ENCODE measurements at regions not wholly inside any gene's neighbourhood (a gene's known extent, or its start where the extent isn't known, plus 50 kb on each side); places are given as distances from the start of the nearest gene placed in this dataset.
A peak's percentile ranks its signal among the peaks of the same experiment; 100 is the strongest.

DNA sequence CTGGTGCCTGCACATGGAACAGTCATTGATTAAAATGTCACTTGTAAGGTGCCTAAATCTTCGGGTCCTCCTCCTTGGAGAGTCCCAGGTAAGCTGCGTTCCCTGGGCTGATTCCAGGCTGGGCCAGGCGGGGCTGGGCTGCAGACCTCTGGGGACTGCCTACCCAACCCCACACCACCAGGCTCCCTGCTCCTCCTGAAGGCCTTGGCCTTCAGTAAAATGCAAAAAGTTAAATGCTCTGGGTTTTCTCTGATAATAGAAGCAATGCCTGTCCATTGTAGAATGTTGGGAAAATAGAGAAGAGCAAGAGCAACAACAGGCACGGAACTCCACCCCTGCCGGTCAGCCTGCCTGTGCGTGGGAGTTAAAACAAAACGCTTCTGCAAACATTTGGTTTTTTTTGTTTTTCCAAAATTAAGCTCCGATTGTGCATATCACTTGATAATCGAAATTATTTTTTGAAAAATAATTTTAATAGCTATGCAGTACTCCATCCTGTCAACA lies 363.9 kb downstream of the SEC14L1 start:
- no peak for DNase-seq (ENCODE audit: low spot score)

DNA sequence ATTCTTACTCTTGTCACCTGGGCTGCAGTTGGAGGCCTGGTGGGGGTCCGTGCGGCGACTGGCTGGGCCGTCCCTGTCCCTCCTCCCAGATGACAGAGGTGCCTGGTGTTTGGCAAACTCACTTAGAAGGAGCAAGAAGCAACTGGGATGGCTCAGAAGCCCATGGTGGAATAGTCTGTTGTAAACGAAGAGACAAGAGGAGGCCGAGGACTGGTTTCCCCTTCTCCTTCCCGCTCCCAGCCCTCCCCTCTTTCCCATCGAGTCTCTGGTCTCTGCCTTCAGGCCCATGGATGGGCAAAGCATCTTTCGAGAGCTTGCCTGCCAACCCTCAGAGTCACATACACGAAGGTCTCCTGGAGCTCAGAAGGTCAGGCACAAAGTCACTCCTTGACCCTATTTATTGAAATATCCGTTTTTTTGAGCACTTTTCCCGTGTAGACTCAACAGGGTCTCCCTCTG lies 364.4 kb downstream of the SEC14L1 start:
- no peak for DNase-seq (ENCODE audit: low spot score)

DNA sequence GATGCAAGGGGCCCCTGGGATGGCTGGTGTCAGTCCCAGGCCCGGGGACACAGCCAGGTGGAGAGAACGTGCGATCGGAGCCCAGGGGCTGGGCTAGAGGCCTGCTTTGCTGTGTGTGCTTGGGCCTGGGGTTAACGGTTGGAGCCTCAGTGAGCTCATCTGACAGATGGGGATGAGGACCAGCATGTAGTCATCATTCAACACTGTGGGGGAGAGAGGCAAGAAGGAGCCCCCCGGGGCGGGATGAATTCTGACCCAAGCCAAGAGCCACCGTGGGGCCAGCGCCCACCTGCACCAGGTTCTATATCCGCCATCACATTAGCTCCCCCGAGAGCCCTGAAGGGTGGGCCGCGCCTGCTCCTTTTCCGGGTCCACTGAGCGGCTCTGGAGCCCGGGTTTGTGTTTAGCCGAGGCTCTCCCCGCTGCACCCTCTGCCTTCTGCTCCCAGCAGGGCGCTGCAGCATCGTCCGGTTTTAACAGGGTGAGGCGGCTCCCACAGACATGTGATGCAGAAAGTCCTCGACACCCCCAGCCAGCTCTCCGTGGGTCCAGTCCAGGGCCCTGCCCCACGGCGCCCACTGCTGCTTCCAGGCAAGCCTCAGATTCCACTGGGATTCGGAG lies 365.7 kb downstream of the SEC14L1 start:
- peak; percentile 11 for DNase-seq (ENCODE audit: low spot score)

DNA sequence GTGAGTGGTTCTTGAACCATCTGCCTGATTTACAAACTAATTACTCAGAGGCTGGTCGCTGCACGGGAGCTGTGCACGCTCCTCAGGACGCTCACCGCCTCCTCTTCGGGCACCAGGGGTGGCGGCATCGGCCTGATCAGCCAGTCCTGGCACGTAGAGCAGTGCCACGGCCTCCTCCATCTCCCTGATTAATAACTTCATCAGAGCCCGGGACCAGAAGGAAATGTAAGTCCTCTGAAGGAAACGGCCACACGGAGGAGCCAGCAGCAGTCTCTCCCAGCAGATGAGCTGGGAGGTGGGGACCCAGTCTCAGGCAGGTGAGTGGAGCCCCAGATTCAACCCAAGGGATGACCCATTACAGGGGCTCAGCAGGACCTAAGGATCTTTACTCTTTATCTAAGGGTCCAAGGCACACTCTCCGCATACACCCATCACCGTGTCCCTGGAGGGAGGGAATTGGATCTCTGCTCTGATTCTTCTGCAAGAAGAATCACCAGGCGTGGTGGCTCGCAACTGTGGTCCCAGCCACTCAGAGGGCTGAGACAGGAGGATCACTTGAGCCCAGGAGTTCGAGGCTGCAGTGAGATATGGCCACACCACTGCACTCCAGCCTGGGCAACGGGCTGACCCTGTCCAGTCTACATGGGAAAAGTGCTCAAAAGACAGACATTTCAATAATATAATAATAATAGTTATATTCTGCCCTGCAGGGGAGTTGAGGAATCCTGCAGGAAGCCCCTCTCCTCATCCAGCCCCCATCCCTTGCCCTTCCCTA lies 366.5 kb downstream of the SEC14L1 start:
- DNase-seq (ENCODE audit: low spot score), result peak; percentile 25

GRCh38 chr17:77508047-77508715 lies 367.4 kb downstream of the SEC14L1 start:
- peak; percentile 4 for DNase-seq (ENCODE audit: low spot score)

- DNase-seq (ENCODE audit: low spot score), result no peak
Measured at GRCh38 chr17:77509089-77509488, 368.3 kb downstream of the SEC14L1 start.

DNA sequence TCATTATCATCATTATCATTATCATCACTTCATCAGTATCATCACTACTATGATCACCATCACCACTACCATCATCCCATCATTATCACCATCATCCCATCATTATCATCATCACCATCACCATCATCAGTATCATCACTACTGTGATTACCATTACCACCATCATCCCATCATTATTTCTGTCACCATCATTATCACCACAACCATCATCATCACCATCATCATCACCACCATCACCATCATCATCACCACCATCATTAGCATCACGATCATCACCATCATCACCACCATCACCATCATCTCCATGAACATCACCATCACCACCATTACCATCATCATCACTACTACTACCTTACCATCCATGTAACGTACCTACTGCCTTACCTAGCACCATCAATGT lies 368.8 kb downstream of the SEC14L1 start:
- no peak for DNase-seq (ENCODE audit: low spot score)

DNA sequence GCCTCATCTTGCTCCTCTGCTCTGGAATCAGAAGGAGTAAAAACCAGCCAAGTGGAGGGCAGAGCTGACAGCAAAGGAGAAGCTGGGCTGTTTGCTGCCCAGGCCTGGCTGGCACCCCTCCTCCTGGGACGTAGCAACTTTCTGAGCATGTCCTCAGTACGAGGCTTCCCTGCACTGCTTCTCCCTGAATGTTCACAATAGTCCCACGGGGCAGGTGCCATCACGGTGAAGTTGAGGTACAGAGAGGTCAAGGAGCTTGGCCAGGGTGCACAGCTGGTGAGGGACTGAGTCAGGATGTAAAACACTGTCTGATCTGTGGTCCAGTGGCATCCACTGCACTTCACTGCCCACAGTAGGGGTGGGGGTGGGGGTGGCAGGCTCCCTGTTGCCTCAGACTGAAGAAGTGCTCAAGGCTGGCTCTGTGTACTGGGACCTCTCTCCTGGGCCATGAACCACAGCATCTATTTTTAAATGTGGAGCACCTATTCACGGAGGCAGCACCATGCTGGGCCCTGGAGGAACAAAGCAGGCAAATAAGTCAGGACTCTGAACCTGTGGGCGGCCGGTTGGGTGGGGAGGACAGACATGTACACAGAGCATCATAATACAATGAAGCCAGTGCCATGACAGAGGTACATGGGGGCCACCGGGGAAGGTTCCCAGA lies 369.5 kb downstream of the SEC14L1 start:
- DNase-seq (ENCODE audit: low spot score), result no peak

GRCh38 chr17:77511514-77512061 lies 370.8 kb downstream of the SEC14L1 start:
- no peak for DNase-seq (ENCODE audit: low spot score)

GRCh38 chr17:77512062-77512946 lies 371.5 kb downstream of the SEC14L1 start:
- no peak for DNase-seq (ENCODE audit: low spot score)

GRCh38 chr17:77513045-77513444 lies 372.3 kb downstream of the SEC14L1 start:
- no peak for DNase-seq (ENCODE audit: low spot score)

DNA sequence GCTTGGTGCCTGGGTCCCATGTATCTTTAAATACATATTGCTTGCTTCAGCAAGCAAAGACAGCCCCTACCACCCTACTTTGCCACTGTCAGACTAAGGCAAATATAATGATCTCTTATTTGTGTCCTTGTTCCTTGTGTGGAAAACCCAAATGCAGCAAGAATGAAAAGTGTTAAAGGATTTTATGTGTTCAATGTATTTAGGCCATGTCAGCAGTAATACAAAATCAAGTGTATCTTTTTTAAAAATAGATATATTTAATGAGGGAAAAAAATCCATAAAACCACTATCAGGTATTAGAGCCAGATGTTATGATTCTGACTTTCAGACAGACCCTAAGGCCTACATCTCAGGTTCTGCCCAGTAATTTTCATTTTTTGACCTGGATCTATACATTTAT lies 374.5 kb downstream of the SEC14L1 start:
- DNase-seq (ENCODE audit: low spot score), result no peak

DNA sequence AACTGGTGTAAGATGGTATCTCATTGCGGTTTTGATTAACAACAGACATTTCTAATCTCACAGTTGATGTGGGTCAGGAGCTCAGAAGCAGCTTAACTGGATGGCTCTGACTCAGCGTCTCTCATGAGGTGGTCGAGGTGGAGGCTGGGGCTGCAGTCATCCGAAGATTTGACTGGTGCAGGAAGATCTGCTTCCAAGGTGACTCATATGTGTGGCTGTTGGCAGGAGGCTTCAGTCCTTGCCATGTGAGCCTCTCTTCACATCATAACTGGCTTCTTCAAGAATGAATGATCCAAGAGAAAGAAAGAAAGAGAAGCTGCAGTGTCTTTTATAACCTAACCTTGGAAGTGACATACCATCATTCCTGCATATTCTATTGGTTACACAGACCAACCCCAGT lies 376.1 kb downstream of the SEC14L1 start:
- DNase-seq (ENCODE audit: low spot score), result no peak

DNA sequence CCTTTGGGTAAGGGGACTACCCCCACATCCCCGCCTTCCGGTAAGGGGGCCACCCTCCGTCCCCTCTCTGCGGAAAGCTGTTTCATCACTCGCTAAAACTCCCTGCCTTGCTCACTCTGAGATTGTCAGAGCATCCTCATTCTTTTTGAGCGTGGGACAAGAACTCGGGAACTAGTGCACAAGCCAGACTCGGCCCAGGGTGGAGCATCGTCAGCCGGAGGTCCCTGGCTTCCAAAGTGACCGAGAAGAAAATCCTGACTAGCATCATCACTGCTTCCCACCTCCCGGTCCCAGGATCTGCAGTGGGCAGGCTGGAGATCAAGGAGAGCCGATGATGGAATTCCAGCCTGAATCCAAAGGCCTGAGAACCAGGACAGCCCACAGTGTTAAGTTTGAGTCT lies 380.3 kb downstream of the SEC14L1 start:
- DNase-seq (ENCODE audit: low spot score), result no peak

GRCh38 chr17:77523540-77523939 lies 382.8 kb downstream of the SEC14L1 start:
- no peak for DNase-seq (ENCODE audit: low spot score)

DNA sequence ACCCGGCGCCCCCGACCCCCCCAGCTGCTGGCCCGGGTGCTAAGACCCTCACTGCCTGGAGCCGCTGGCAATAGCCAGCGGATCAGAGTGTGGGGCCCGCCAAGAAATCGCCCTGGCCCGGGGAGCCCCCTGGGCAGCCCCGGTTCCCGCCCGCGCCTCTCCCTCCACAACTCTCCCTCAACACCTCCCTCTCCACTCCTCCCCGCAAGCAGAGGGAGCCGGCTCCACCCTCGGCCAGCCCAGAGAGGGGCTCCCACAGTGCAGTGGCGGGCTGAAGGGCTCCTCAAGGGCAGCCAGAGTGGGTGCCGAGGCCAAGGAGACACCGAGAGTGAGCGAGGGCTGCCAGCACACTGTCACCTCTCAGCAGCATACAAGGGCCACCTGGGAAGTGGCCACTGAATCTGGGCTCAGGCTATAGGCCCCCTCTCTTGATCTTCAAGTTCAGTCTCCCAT lies 385.5 kb downstream of the SEC14L1 start:
- DNase-seq (ENCODE audit: low spot score), result no peak

GRCh38 chr17:77526728-77527350 lies 386.1 kb downstream of the SEC14L1 start:
- no peak for DNase-seq (ENCODE audit: low spot score)

GRCh38 chr17:77527409-77527808 lies 386.6 kb downstream of the SEC14L1 start:
- no peak for DNase-seq (ENCODE audit: low spot score)

DNA sequence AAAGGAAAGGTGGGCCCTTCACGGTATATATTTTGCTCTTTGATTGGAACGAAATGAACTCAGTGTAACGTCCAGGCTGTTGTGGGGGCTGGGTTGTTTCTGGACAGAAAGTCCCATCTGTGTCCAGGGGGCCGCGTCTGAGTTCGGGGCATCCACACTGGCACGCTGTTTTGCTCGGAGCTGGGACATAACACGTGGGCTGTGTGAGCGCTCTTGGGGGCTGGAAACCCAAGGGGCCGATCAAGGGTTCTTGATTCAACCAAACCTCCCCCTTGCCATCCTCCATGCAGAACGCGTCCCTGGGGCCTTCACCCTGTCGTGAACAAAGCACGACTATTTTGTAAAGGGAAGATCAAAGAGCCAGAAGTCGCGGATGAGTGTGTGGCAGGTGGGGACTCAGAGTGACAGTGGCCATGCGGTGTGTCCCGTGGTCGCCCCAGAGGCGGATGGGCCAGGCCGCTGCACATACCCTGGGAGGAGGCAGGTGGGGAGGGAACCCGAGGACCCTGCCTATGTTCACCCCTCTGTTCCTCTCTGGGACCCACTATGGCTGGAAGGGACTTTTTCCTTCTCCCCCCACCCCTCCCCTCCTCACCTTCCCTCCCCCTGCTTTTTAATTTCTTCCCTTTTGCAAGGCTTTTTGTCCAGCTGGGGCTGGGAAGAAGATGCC lies 387.2 kb downstream of the SEC14L1 start:
- no peak for DNase-seq (ENCODE audit: low spot score)

Measured in AG20443 (cell line).